KOPT-K1 (cell line): ENCODE measurements at regions not wholly inside any gene's neighbourhood (a gene's known extent, or its start where the extent isn't known, plus 50 kb on each side); places are given as distances from the start of the nearest gene placed in this dataset.

ENCODE experiments used
- H3K27ac ChIP-seq: fragments of 200-600 bp; sonication (generic); 2 replicates; pipeline ENCODE4 v1.5.1; 2016; ENCODE audit warnings: antibody characterized with exemption, mild to moderate bottlenecking, low read depth, low read length; ENCODE audit not compliant: poor library complexity, severe bottlenecking
- H3K36me3 ChIP-seq: fragments of 200-600 bp; sonication (generic); 2 replicates; pipeline ENCODE4 v1.5.1; 2017; ENCODE audit warnings: antibody characterized with exemption, mild to moderate bottlenecking, low read length, moderate library complexity; ENCODE audit not compliant: insufficient read depth
- H3K9me3 ChIP-seq: fragments of 200-600 bp; sonication (generic); 2 replicates; pipeline ENCODE4 v1.5.1; 2017; ENCODE audit warnings: antibody characterized with exemption, low read length, mild to moderate bottlenecking; ENCODE audit not compliant: insufficient read depth, poor library complexity, severe bottlenecking

DNA sequence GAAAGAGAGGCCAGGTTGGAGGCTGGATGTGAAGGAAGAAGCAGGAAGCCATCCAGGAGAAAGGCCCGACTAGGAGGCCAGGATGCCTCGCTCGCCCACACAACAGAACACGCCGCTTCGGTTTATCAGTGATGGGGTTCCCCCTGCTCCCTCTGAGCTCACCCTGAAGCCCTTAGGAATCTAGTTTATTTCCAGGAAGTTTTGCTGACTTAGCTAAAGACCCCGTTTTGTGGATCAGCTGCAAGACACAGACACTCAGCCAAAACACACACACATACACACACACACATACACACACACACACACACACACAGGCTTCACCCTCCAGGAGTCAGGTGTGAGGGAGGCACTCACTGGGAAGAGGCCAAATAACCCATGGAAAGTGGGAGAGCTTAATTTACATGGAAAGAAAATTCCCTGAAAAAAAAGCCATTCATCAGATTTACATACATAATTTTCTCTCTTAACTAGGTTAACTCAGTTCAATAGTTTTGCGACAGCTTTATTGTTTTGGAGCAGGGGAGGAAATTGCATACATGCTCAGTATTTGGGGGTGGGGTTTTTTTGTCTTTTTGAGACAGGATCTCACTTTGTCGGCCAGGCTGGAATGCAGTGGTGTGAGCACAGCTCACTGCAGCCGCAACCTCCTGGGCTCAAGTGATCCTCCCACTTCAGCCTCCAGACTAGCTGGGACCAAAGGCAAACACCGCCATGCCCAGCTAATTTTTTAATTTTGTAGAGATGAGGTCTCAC, 92.7 kb upstream of the HAND1 start:
- Histone ChIP-seq H3K9me3 (no peaks in the 10 kb centered on the region), H3K27ac (no peak overlapping the region), H3K36me3 (no peaks in the 10 kb centered on the region)

DNA sequence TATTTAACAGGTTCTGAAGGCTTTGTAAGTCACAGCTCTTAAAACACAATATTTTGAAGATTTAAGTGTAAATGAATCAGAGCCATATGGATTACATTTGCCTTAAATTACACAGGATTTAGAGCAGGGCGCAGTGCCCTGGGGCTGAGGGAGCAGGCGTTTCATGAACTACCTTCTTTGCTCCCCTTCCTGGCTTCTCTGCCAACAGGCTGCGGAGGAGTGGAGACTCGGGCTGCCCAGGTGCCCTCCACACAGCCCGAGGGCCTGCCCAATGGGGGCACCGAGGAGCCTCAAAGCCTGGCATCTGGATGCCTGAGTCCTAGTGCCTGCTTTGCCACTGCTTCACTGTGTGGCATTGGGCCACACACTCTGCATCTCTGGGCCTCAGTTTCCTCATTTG, 90.6 kb upstream of the HAND1 start:
- Histone ChIP-seq H3K9me3 (no peaks in the 10 kb centered on the region), H3K36me3 (no peaks in the 10 kb centered on the region), H3K27ac (no peak overlapping the region)

GRCh38 chr5:154567155-154567554, 89.1 kb upstream of the HAND1 start:
- no peak overlapping the region for H3K27ac ChIP-seq
- no peaks in the 10 kb centered on the region for H3K36me3 ChIP-seq
- no peaks in the 10 kb centered on the region for H3K9me3 ChIP-seq

DNA sequence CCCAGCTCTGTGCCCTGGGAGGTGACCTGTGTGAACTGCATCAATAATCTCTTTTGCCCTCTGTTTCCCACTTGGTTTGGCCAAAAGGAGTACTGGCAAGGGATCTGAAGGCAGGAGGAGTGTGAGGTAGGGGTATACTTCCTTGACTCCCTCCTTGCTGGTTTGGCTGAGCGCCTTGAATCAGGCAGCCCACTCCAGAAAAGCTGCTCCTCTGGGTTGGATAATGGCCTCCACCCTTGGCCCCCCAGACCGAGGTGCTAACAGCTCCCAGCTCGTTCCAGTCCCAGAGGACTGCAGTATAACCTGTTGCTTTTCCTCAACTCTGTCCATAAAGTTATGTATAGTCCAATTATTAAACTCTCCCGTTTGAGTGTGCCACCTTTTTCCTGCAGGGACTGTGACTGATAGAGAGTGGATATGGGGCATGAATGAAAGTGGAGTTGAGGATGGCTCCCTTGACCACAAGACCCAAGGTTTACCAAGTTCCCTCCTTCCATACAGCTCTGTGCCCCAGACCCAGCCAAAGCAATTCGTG, 88.2 kb upstream of the HAND1 start:
- no peaks in the 10 kb centered on the region for H3K9me3 ChIP-seq
- H3K36me3 ChIP-seq, result no peaks in the 10 kb centered on the region
- no peak overlapping the region for H3K27ac ChIP-seq

DNA sequence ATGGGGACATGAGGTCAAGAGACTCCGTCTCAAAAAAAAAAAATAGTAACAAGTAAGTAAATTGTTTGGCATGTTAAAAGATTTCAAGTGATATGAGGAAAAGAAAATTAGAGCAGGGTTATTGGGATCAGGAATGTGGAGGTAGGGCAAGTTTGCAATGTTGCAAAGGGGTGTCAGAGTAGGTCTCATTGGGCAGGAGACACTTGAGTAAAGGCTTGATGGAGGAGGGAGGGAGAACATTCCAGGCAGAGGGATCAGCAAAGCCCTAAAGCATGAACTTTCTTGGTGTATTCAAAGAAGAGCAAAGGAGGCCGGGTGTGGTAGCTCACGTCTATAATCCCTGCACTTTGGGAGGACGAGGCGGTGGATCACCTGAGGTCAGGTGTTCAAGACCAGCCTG, 87.1 kb upstream of the HAND1 start:
- no peak overlapping the region for H3K27ac ChIP-seq
- H3K36me3 ChIP-seq, result no peaks in the 10 kb centered on the region
- no peaks in the 10 kb centered on the region for H3K9me3 ChIP-seq

- no peak overlapping the region for H3K27ac ChIP-seq
- no peaks in the 10 kb centered on the region for H3K9me3 ChIP-seq
- no peaks in the 10 kb centered on the region for H3K36me3 ChIP-seq
Observed at GRCh38 chr5:154562244-154562880, 84.3 kb upstream of the HAND1 start.

- Histone ChIP-seq H3K27ac (no peak overlapping the region), H3K9me3 (no peaks in the 10 kb centered on the region), H3K36me3 (no peaks in the 10 kb centered on the region)
Observed at GRCh38 chr5:154559398-154560276, 81.6 kb upstream of the HAND1 start.

DNA sequence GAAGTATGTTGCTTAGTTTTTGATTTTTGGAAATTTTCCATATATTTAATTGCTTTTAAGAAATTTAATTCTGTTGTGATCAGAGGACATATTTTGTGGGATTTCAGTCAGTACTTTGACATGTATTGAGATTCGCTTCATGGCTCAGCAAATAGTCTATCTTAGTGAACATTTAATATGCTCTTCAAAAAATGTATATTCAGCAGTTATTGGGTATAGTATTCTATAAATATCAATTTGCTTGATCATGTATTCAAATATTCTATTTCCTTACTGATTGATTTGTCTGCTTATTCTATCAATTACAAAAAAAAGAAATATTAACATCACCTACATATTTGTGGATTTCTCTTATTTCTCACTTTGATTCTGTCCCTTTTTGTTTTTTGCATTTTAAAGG, 79.5 kb upstream of the HAND1 start:
- Histone ChIP-seq H3K27ac (no peak overlapping the region), H3K9me3 (peaks cover 8% of the 10 kb centered on the region)

DNA sequence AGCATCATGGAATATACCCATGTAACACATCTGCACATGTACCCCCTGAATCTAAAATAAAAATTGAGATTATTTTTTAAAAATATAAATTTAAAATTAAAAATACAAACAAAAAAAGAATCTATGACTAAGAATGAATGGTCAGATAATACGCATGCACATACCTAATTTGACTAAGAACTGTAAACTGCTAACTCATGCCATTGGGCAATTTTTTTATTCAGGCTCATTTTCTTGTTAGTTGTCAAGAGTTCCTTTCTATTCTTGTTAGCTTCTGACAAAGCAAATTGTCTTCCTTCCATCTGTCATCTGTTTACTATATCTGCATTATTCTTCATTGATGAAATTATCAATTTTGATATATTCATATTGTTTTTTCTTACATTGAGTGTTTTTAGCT, 69.5 kb upstream of the HAND1 start:
- Histone ChIP-seq H3K27ac (no peak overlapping the region), H3K9me3 (no peaks in the 10 kb centered on the region), H3K36me3 (no peaks in the 10 kb centered on the region)

More for the DNA sequence above, 79.5 kb upstream of the HAND1 start:
- no peaks in the 10 kb centered on the region for H3K36me3 ChIP-seq

DNA sequence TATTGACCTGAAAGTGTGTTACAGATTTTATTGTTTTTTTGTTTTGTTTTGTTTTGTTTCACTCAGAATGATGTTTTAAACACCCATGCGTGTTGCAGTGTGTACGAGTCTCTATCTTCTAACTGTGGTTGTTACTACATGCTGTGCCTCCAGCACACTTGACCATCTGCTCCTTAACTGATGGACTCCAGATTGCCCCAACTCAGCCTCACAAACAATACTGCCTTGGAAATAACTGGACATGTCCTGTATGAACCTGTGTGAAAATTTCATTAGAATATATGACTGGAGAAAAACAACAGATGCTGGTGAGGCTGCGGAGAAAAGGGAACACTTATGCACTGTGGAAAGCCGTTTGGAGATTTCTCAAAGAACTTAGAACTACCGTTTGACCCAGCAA, 68.7 kb upstream of the HAND1 start:
- no peak overlapping the region for H3K27ac ChIP-seq
- no peaks in the 10 kb centered on the region for H3K36me3 ChIP-seq
- no peaks in the 10 kb centered on the region for H3K9me3 ChIP-seq

GRCh38 chr5:154544646-154545045, 66.6 kb upstream of the HAND1 start:
- Histone ChIP-seq H3K9me3 (no peaks in the 10 kb centered on the region), H3K27ac (no peak overlapping the region), H3K36me3 (no peaks in the 10 kb centered on the region)

GRCh38 chr5:154543380-154543779, 65.4 kb upstream of the HAND1 start:
- no peak overlapping the region for H3K27ac ChIP-seq
- H3K36me3 ChIP-seq, result no peaks in the 10 kb centered on the region
- no peaks in the 10 kb centered on the region for H3K9me3 ChIP-seq

- Histone ChIP-seq H3K27ac (no peak overlapping the region), H3K9me3 (no peaks in the 10 kb centered on the region), H3K36me3 (no peaks in the 10 kb centered on the region)
Observed at GRCh38 chr5:154542581-154542980, 64.6 kb upstream of the HAND1 start.

DNA sequence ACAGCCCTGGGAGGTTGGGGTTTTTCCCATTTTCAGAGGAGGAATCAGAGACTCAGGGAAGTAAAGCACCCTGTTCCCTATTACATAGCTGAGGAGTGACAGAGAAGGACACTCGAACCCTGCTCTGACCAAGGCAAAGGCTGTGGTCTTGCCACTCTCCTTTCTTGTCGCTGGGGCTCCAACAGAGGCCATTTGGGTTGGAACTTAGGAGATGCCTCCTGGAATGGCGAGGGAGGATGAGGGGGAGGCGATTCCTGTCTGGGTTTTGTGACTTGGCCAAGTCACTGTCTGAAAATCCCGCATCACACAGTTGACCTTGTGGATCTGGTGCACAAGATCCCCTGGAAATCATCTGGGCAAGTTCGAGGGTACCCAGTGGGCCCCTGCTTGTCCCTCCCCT, 64.0 kb upstream of the HAND1 start:
- H3K9me3 ChIP-seq, result no peaks in the 10 kb centered on the region
- H3K36me3 ChIP-seq, result no peaks in the 10 kb centered on the region
- no peak overlapping the region for H3K27ac ChIP-seq

- Histone ChIP-seq H3K9me3 (no peaks in the 10 kb centered on the region), H3K36me3 (no peaks in the 10 kb centered on the region), H3K27ac (no peak overlapping the region)
Observed at GRCh38 chr5:154541553-154541952, 63.5 kb upstream of the HAND1 start.
